HL-60 (cell line): ENCODE measurements at regions not wholly inside any gene's neighbourhood (a gene's known extent, or its start where the extent isn't known, plus 50 kb on each side); places are given as distances from the start of the nearest gene placed in this dataset.

Experiments
- CTCF ChIP-seq: IDR thresholded peaks from one replicate; pipeline ENCODE4 v1.5.1; 2011; ENCODE audit warnings: low read length, control low read depth, inconsistent platforms; ENCODE audit not compliant: insufficient read depth
- GABPA ChIP-seq: IDR thresholded peaks from 2 replicates; pipeline ENCODE4 v1.6.1; 2012; ENCODE audit warnings: low read depth
- POLR2AphosphoS5 ChIP-seq: IDR thresholded peaks from 2 replicates; pipeline ENCODE4 v1.6.1; 2012; ENCODE audit warnings: low read depth
- REST ChIP-seq: IDR thresholded peaks from 2 replicates; pipeline ENCODE4 v1.6.1; 2012; ENCODE audit warnings: low read depth; ENCODE audit not compliant: insufficient replicate concordance
- SPI1 ChIP-seq: IDR thresholded peaks from 2 replicates; pipeline ENCODE4 v1.6.1; 2012; ENCODE audit warnings: low read depth, mild to moderate bottlenecking, borderline replicate concordance

GRCh38 chr17:56700919-56701420, 107.5 kb downstream of the NOG start:
- TF ChIP-seq SPI1 (no peak), CTCF (no peak), POLR2AphosphoS5 (no peak), REST (no peak), GABPA (no peak)
